Left renal cortex interstitium (tissue), 4 donors: ENCODE measurements at regions not wholly inside any gene's neighbourhood (a gene's known extent, or its start where the extent isn't known, plus 50 kb on each side); places are given as distances from the start of the nearest gene placed in this dataset.
"Not testable (repeated sequence)": the region's sequence is repeated elsewhere in the genome, so short reads cannot be mapped to it uniquely, and the experiment has no call there.

Experiments used
- DNase-seq, 4 donors: peaks; one replicate each; pipeline ENCODE4 v3.0.0-alpha.2; 2013; ENCODE audit warnings: low read depth in 4 of 4, low spot score in 2 of 4, missing footprints in 1 of 4

DNA sequence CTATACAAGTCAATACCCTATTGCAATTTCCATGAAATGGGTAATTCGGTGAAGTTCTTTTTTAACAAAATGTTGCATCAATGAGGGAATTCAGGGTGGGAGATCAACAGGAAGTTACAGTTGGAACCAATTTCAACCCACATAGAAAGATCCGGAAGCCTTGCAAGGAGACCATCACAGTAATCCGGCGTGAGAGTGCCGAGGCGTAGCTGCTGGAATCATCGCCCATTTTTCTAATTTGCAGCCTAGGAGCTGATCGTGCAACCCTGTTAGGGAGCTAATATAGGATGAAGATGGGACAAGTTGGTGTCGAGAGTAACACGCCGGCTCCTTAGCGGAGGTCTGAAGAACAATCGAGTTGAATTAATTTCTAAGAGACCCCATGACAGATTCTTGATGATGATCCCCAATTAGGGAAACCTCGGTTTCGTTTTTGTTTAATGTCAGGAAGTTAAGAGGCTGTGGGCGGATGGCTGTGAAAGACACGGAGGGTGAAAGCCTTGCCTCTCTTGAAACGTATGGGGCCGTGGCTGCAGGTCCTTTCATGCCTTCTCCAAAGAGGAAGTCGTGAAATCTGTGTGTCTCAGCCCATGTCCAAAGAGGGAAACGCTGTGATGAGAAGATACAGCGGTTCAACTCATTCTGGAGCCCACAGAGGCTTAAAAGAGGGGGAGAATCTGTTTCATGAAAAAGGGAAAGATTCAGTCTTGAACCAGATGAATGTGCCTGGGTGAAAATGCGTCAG is 51.2 kb upstream of the CARD11 start:
- DNase-seq = no peak

DNA sequence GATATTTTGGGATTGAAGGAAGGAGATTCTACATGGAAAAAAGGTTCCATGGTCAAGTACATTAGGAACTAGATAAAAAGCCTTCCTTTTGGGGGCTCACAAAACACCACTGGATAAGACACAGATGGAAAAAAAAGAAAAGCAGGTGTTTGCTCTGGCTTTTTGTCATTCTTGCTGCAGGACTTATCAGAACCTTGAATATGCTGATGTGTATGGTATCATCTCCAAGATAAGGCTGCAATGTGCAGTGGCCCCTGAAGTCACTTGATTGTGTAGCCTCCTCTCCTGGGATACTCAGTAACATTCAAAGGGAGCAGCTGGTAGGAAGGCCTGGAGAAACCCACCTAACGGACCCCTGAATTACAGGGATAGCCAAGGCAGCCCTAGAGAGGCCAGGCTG is 54.1 kb upstream of the CARD11 start:
- DNase-seq = no peak

DNA sequence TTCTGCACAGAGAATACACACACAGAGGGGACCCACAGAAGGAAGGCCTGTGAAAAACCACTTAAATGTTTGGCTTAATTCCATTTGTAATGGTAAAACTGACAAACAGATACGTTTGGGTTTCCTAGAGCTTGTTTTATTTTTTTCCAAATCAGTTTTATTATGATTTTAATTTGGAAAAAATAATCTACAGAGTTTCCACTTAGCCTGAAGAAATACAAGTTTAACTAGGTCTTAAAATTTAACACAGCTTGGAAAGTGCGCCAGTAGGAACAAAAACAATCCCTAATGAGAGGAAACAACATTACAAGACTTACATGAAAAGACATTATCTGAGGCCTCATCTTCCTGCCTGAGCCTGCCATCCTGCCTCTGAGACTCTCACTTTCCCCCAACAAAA is 58.5 kb upstream of the CARD11 start:
- DNase-seq = no peak

DNA sequence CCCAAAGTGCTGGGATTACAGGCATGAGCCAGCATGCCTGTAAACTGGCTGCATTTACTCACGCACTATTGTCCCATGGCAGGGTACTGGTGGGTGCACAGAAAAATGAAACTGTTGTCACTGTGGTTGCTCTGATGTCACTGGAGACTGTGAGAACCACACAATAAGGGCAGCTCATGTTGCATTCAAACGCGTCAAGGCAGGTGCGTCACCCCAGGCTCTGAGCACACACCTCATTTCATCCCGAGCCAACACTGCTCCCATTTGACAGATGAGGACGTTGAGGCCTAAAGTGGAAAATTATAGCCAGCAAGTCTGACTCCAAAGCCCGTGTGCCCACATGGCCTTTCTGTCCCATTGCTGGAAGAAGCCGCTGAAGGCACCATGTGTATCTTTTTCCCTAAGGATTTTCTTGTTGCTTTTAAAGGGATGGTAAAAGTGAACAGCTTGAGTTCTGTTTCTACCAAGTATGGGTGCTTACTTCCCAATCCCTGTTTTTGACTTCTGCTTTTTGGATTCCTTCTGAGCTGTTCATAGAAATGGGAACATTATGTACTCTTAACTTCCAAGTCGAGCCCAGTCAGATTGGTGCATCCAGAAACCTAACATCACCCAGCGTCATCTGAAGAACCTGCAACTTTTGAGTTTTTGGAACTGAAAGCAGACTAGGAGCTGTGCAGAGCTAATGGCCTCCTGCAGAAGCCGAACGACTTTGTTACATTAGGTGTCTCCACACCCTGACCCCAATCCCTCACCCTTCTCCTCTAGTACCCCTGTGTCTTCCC is 60.1 kb upstream of the CARD11 start:
- no peak for DNase-seq

DNA sequence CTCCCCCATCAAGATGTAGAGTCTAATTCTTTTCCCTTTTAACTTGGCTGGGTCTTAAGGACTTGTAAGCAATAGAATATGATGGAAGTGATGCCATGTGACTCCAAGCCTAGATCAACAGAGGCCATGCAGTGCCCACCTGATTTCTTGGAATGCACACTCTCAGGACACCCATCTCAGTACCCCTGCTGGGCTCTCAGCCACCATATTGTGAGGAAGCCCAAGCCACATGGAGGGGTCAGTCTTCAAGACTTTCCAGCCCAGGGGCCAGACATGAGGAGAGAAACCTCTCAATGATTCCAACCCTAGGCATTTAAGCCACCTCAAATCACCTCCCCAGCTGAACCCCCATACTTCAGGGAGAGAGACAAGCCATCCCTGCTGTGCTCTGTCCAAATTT is 62.2 kb upstream of the CARD11 start:
- no peak for DNase-seq

DNA sequence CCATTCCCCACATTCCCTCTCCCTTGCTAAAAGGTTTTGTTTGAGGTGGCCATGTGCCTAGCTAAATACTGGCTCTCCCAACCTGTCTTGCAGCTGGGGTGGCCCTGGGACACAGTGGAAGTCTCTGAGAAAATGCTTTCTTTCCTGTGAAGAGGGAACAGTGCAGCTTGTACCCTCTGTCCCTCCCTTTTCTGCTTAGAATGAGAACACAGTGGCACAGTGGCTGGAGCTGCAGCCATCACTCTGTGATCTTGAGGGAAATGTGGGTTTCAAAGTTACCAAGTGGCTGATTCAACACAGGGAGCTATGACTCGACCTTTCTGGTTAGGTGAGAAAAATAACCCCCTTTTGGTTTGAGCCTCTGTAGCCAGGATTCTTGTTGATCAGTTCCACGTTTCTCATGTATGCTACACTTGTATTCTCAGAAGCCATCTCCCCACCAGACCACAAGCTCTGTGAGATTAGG is 62.7 kb upstream of the CARD11 start:
- DNase-seq = no peak

DNA sequence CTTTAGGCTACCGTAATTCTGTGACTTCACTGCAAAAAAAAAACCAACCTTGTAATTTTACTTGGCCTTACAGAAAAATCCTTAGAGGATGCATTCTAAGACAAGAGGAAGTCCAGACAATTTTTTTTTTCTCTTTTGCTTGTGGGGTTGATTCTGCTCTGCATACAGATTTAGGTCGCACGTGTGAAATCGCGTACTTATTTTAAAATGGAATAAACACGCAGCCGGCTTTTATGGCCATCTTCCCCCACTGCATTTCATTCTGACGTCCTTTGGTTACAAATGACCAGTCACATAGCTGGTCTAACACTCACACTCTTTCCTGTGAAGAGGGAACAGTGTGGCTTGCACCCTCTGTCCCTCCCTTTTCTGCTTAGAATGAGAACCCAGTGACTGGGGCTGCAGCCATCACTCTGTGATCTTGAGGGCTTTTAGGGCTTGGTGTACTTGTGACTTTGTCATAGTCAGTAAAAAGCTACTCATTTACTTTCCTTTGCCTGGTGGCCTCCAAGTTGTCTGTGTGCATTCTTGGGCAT is 63.6 kb upstream of the CARD11 start:
- no peak for DNase-seq

DNA sequence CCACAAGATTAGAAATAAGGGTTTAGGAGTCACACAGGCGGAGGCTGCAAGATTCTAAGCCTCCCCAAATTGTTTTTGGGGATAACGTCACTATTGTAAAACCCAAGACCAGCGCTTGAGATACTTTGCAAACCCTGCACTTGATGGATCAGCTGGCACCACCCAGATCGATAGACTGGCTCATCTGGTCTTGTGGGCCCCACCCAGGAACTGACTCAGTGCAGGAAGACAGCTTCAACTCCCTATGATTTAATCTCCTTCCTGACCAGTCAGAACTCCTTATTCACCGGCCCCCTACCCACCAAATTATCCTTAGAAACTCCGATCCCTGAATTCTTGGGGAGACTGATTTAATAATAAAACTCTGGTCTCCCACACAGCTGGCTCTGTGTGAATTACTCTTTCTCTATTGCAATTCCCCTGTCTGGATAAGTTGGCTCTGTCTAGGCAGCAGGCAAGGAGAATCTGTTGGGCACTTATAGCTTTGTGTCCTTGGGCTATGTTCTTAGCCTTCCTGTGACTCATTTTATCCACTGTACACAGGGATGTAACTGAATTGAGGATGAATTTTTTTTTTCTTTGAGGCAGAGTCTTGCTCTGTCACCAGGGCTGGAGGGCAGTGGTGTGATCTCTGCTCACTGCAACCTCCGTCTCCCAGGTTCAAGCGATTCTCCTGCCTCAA is 64.4 kb upstream of the CARD11 start:
- DNase-seq = no peak

DNA sequence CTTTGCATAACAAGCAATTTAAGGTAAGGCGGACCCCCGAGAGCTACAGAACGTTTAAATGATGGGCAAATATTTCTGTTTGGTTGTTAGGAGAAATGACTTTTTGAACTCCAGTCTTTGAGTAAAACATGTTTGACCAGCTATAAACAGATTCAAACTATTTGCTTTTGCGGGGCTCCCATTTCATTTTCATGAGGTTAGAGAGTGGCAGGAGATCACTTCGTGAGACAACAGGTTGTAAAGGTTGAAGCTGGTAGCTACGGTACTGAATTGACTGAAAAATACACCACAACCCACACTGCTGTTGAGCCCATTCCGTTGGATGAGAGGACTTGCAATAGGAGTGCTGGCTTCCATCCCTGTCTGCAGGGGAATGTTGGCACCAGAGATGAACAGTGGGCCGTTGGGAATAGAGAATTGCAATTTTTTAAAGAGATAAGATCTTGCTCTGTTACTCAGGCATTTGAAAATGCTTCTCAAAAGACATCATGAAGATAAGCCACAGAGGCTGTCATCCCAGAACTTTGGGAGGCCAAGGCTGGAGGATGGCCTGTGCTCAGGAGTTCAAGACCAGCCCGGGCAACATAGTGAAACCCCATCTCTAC is 65.7 kb upstream of the CARD11 start:
- no peak for DNase-seq

DNA sequence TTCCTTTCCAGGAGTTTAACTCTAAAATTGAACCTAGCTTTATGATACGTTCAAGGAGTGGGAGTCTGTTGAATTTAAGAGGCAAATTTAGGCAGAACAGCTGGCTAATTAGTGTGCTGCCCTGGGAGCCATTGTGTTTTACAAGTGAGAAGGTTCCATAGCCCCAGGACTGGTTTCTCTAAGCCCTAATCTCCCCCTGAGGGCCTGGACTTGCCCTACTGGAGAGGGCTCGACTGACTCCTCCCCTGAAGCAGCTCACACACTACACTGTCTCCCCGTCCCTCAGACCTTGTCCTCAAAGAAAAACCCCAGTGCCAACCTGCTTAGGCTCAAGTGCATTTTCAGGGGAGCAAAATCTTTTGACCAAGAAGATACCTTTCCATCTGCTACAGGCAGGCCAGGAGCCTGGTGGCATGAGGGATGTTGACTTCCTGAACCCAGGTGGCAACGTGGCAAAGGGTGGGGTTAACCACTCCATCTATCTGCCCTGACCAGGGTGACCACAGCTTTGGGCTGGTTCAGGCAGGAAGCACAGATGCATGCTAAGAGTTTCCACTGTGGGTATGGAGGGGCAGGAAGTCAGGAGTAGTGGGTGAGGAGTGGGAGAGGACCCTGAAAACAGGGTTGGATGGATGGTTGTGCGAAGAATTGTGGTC is 68.9 kb upstream of the CARD11 start:
- DNase-seq = no peak

DNA sequence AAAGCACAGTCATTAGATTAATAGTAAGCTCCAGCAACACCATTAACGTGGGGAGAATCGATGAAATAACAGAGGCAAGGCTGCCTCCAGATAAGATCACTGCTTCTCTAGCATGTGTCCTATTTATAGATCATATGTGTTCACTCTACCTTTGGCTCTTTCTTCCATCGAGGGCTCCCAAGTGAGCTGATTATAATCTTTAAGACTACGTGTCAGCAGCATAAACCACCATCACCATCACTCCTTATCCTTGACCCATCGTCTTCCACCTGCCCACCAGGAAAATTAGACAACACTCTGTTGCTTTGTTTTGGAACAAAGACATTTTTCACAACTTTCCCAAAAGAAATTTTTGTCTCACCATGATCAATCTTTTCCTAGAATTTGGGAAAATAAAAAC is 71.2 kb upstream of the CARD11 start:
- no peak for DNase-seq

DNA sequence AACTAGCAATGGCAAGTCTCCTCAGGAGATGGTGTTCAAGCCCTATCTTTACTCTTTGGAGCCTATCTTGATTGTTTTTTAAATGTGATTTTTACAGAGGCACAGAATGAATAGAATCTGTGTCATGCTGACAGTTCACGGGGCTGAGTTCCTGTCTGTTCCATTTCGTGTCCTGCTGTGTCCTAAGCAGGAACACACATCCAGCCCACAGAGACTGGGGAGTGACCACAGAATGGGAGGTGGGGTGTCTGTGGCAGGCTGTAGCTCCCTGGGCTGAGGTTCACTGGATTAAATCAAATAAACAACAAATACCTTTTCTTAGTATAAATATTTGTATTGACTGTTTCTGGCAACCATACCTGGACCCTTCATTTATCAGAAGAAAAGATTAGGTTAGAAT is 73.4 kb upstream of the CARD11 start:
- no peak for DNase-seq

DNA sequence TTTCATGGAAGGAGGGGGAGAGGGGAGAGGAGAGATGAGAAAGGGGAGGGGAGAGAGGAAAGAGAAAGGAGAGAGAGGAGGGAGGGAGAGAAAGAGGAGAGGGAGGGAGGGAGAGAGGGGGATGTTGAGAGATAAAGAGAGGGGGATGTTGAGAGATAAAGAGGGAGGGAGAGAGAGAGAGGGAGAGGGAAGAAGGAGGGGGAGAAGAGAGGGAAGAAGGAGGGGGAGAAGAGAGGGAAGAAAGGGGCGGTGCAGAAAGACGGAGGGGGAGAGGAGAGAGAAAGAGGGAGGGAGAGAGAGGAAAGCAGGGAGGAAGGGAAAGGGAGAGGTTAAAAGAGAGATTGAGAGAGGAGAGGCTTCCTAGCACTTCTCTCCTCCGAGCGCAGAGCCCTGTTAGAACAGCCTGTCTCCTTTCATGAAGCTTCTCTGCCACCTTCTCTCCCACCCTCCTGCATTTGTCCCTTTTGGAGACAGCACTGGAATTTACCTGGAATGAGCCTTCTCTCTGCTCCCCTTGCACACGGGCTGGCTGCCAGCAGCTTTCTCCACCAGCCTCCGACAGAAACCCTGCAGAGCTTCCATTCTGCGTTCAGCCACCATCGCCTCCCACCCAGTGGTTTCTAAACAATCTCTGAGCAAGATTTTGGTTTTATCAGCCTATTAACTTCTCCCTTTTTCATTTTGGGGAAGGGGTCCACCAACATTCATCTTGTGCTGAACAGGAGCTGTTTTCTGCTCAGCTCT is 74.0 kb upstream of the CARD11 start:
- DNase-seq = no peak

DNA sequence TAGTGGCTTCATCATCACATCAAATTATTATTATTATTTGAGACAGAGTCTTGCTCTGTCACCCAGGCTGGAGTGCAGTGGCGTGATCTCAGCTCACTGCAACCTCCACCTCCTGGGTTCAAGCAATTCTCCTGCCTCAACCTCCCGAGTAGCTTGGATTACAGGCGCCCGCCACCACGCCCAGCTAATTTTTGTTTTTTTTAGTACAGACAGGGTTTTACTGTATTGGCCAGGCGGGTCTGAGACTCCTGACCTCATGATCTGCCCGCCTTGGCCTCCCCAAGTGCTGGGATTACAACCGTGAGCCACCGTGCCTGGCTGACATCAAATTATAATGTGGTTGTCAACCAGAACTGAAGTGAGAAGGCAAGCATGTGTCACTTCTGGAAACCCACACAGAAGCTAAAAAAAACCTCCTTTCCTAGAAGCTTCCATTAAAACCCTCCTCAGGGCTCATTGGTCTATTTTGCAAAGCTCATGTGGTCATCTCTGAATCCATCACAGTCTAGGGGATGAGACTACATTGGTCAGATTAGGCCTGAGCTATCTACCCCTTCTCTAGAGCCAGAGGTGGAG is 75.8 kb upstream of the CARD11 start:
- DNase-seq = not testable (repeated sequence)

DNA sequence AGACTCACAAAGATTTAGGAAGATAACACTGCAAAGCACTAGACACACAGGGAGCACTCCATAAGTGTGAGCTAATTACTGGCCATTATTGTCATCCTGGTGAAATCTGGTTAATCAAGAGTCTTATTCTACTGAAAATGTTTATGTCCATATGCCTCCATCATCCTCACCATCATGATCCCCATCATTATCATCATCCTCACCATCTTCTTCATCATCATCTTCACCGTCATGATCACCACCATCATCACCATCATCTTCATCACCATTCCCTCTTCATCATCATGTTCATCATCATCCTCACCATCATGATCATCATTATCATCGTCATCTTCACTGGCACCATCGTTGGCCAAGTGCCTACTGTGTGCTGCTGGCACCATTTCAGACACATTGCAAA is 76.3 kb upstream of the CARD11 start:
- DNase-seq = no peak

DNA sequence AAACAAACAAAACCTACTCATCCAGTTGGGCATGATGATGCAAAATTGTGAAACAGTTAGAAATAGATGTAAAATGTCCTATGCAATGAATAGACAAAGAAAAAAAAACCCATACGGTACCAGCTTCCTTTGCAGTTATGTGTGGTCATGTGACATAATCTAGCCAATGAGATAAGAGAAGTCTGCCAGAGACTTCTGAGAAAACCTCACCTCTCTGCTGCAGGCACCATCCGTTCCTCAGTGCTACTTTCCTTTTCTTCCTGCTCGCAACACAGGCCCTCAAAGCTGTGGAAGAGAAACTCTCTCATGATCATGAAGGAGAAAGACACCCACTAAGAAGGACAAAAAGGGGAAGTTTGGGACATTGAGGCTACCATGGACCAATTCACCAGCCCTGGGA is 76.8 kb upstream of the CARD11 start:
- DNase-seq = no peak

DNA sequence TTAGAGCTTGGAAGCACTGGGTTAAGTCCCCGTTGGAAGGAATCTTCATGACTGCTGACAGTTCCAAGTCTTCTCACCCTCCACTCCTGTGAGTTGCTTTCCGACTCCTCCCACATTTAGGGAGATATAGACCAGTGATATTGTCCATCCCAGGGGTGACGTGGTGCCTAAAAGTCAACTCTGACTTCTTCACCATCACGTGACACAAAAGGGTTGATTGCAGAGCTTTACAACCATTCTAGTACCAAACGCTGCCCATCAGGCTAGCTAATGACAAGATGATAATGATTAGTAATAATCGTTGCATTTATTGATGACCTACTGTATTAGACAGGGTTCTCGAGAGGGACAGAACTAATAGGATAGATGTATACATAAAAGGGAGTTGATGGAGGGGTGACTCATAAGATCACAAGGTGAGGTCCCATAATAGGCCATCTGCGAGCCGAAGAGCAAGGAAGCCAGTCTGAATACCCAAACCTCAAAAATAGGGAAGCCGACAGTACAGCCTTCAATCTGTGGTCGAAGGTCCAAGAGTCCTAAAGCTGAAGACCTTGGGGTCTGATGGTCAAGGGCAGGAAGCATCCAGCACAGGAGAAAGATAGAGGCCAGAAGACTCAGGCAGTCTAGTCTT is 85.3 kb upstream of the CARD11 start:
- no peak for DNase-seq

DNA sequence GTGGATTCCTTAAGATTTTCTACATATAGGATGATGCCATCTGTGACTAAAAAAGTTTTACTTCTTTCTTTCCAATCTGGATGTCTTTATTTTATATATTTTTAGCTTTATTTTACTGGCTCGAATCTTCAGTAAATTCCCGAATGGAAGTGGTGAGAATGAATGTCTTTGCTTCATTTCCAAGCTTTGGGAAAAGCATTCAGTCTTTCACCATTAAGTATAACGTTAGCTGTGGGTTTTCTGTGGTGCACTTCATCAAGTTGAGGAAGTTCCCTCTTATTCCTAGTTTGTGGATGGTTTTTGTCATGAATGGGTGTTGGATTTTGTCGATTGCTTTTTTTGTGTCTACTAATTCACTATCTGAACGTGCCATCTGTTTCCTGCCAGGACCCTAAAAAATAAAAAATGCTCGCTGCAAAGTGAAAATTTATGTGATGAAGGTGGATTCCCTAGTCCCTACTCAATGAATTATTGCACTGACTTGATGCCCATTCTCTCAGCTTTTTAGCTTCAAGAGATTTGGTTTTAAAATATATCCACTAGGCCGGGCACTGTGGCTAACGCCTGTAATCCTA is 90.2 kb upstream of the CARD11 start:
- DNase-seq = no peak

DNA sequence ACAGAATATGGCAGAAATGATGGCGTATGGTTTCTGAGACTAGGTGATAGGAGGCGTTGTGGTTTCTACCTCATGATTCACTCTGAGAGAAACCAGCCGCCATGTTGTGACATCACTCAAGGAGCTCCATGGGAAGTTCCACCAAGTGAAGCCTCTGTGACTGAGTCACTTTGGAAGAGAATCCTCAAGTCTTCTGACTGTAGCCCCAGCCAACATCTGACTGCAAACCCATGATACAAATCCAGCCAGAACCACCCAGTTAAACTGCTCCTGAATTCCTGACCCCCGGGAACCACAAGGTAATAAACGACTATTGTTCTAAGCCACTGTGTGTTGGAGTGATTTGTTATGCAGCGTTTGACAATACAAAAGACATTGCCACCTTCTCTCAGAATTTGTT is 91.1 kb upstream of the CARD11 start:
- DNase-seq = no peak
